A673 (cell line): ENCODE measurements at regions not wholly inside any gene's neighbourhood (a gene's known extent, or its start where the extent isn't known, plus 50 kb on each side); places are given as distances from the start of the nearest gene placed in this dataset.
"Not testable (repeated sequence)": the region's sequence is repeated elsewhere in the genome, so short reads cannot be mapped to it uniquely, and the experiment has no call there.

ENCODE experiments used
- BruUV-seq: library from RNA; stranded (reverse); fragments of 400-500 nt; replicated peaks from 2 replicates; lab custom pipeline; 2021; lab: Mats Ljungman, UMichigan
- CTCF ChIA-PET: fragments of 300-600 bp; sonication (Branson Sonifier 250); formaldehyde crosslinking; loops from one replicate; lab custom pipeline; 2022; ENCODE audit warnings: antibody characterized with exemption; lab: Charles Lee
- POLR2A ChIA-PET: fragments of 300-600 bp; sonication (Branson Sonifier 250); formaldehyde crosslinking; loops from one replicate; lab custom pipeline; 2022; ENCODE audit warnings: antibody characterized with exemption; ENCODE audit not compliant: low non-redundant PET; lab: Charles Lee
- DNase-seq: peaks from one replicate; pipeline ENCODE4 v3.0.0-alpha.2; 2015; ENCODE audit warnings: low spot score
- H3K27ac ChIP-seq: fragments of 200-600 bp; sonication (generic); 2 replicates; pipeline ENCODE4 v1.5.1; 2016; ENCODE audit warnings: mixed run types, low read depth, mild to moderate bottlenecking, mixed read lengths, antibody characterized with exemption, low read length; ENCODE audit not compliant: poor library complexity, severe bottlenecking
- H3K27me3 ChIP-seq: fragments of 200-600 bp; sonication (generic); replicated peaks from 2 replicates; pipeline ENCODE4 v1.6.1; 2017; ENCODE audit warnings: mixed run types, low read depth, mild to moderate bottlenecking, mixed read lengths, antibody characterized with exemption, low read length; ENCODE audit not compliant: insufficient read depth, poor library complexity
- H3K36me3 ChIP-seq: fragments of 200-600 bp; sonication (generic); 2 replicates; pipeline ENCODE4 v1.6.1; 2016; ENCODE audit warnings: mixed run types, mild to moderate bottlenecking, mixed read lengths, antibody characterized with exemption, low read length; ENCODE audit not compliant: insufficient read depth, poor library complexity, severe bottlenecking
- H3K4me1 ChIP-seq: fragments of 200-600 bp; sonication (generic); 2 replicates; pipeline ENCODE4 v1.6.1; 2017; ENCODE audit warnings: mixed run types, mild to moderate bottlenecking, mixed read lengths, antibody characterized with exemption, low read length; ENCODE audit not compliant: insufficient read depth, poor library complexity, severe bottlenecking
- H3K4me3 ChIP-seq: fragments of 200-600 bp; sonication (generic); 2 replicates; pipeline ENCODE4 v1.5.1; 2016; ENCODE audit warnings: low read depth, mixed run types, mild to moderate bottlenecking, mixed read lengths, low read length; ENCODE audit not compliant: poor library complexity, severe bottlenecking
- H3K9me3 ChIP-seq: fragments of 200-600 bp; sonication (generic); 2 replicates; pipeline ENCODE4 v1.6.1; 2016; ENCODE audit warnings: mixed run types, low read depth, mild to moderate bottlenecking, mixed read lengths, antibody characterized with exemption, low read length; ENCODE audit not compliant: poor library complexity, severe bottlenecking
- CTCF ChIP-seq: fragments of 300-800, 200-600 bp; sonication (generic); conservative IDR thresholded peaks from 2 replicates; pipeline ENCODE4 v1.5.1; 2017; ENCODE audit warnings: low read depth, mild to moderate bottlenecking, antibody characterized with exemption, low read length, moderate library complexity, mixed read lengths
- EZH2 ChIP-seq: fragments of 200-600 bp; sonication (generic); IDR thresholded peaks from 2 replicates; pipeline ENCODE4 v1.6.1; 2017; ENCODE audit warnings: borderline replicate concordance, low read depth, mild to moderate bottlenecking, mixed read lengths, antibody characterized with exemption, low read length; ENCODE audit not compliant: poor library complexity, severe bottlenecking
- intact Hi-C: fragments of 100-400 bp; cut with micrococcal nuclease; formaldehyde crosslinking; loops from one replicate; pipeline ENCODE4 v1.10.0; 2022; ENCODE audit not compliant: unreplicated experiment

- intact Hi-C loops, result no loop called here
- BruUV-seq, result no TSS peak
- H3K4me3 ChIP-seq, result no peak overlapping the region
- H3K36me3 ChIP-seq, result no peaks in the 10 kb centered on the region
- H3K27me3 ChIP-seq, result no peaks in the 10 kb centered on the region
- no peak overlapping the region for H3K27ac ChIP-seq
- H3K9me3 ChIP-seq, result no peaks in the 10 kb centered on the region
- ChIA-PET CTCF (no interaction called here), POLR2A (no interaction called here)
- H3K4me1 ChIP-seq, result no peaks in the 10 kb centered on the region
- DNase-seq, result no peak
- TF ChIP-seq CTCF (no peak), EZH2 (no peak)
Observed at GRCh38 chr16:29304251-29304650, 102.3 kb downstream of the NPIPB11 start.

GRCh38 chr16:29303520-29303919 lies 103.0 kb downstream of the NPIPB11 start:
- Histone ChIP-seq H3K36me3 (no peaks in the 10 kb centered on the region), H3K27me3 (no peaks in the 10 kb centered on the region), H3K4me3 (no peak overlapping the region), H3K9me3 (no peaks in the 10 kb centered on the region), H3K4me1 (no peaks in the 10 kb centered on the region), H3K27ac (no peak overlapping the region)
- TF ChIP-seq EZH2 (no peak), CTCF (no peak)
- BruUV-seq, result no TSS peak
- intact Hi-C loops, result no loop called here
- no peak for DNase-seq
- ChIA-PET CTCF (no interaction called here), POLR2A (no interaction called here)

GRCh38 chr16:29302976-29303375 lies 103.5 kb downstream of the NPIPB11 start:
- CTCF ChIA-PET, result no interaction called here
- BruUV-seq, result no TSS peak
- H3K9me3 ChIP-seq, result no peaks in the 10 kb centered on the region
- DNase-seq, result no peak
- H3K4me1 ChIP-seq, result no peaks in the 10 kb centered on the region
- H3K4me3 ChIP-seq, result no peak overlapping the region
- intact Hi-C loops, result no loop called here
- POLR2A ChIA-PET, result no interaction called here
- H3K27me3 ChIP-seq, result no peaks in the 10 kb centered on the region
- no peak for TF ChIP-seq EZH2
- TF ChIP-seq CTCF, result no peak
- no peaks in the 10 kb centered on the region for H3K36me3 ChIP-seq
- H3K27ac ChIP-seq, result no peak overlapping the region

- H3K9me3 ChIP-seq, H3K36me3 ChIP-seq, BruUV-seq, DNase-seq, POLR2A ChIA-PET, H3K4me1 ChIP-seq, intact Hi-C loops, H3K27me3 ChIP-seq, H3K27ac ChIP-seq, CTCF ChIA-PET, H3K4me3 ChIP-seq: not testable (repeated sequence)
Observed at GRCh38 chr16:29302433-29302832, 104.1 kb downstream of the NPIPB11 start.

- H3K4me1 ChIP-seq, H3K36me3 ChIP-seq, H3K9me3 ChIP-seq, H3K27ac ChIP-seq, H3K27me3 ChIP-seq, intact Hi-C loops, H3K4me3 ChIP-seq, DNase-seq, POLR2A ChIA-PET, CTCF ChIA-PET, BruUV-seq: not testable (repeated sequence)
Observed at GRCh38 chr16:29301662-29302285, 104.7 kb downstream of the NPIPB11 start.
